CD4-positive, alpha-beta T cell treated with Interleukin-1 beta for 1 hour (primary cell): ENCODE measurements at regions not wholly inside any gene's neighbourhood (a gene's known extent, or its start where the extent isn't known, plus 50 kb on each side); places are given as distances from the start of the nearest gene placed in this dataset.

Source experiments
- DNase-seq, 2 donors: peaks; one replicate each; pipeline ENCODE4 v3.0.0-alpha.2; 2020 to 2022

DNA sequence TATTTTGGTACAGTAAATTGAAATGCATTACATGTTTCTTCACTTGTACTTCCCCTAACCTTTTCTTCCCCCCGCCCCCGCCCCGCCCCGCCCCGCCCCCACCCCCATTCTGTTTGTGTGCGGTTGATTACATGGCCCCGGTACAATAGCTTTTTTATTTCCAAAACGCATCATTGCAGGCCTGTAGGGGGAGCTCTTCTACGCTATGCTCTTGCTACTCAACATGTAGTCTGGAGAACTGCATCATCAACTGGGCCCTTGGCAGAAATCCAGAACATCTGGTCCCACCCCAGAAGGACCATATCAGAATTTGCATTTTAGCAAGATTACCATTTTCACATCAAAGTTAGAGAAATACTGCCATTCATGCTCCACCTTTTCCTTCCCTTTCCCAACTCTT lies 333.3 kb upstream of the DDX53 start:
- DNase-seq: no peak

DNA sequence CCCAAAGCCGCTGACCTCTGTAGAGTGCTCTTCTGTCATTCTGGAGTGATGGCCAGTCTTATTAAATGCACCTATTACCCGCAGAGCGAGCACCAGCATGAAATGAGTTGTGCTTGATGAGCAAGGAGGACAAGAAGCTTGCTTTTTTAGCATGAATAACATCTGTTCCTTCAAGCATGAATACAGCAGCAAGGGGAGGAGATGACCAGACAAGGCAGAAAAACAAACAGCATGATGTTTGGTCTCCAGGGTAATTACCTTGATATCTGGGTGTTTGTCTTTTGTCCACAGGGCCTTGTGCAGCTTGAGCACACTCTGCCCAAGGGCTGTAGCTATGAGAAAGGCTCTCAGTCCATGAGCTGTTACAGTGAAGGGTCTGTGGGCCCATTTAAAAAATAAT lies 324.8 kb upstream of the DDX53 start:
- DNase-seq: no peak

DNA sequence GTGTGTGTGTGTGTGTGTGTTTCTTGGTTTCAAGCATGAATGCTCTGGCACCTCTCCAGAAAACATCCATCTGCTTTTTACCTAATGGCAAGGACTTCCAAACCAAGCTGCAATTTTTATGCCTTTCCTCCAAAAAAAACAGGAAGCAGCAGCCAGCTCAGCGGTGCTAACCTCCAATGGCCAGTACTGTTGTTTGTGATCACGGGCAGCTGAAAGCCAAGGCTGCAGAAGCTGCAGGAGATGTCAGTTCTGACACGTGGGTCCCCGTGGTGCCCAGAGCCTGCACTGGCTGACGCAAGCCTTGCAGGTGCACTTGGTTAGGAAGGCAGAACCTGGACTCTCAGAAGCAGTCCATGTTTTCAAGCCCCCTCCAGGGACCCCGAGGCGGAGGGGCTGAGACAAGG lies 313.6 kb upstream of the DDX53 start:
- DNase-seq: no peak

DNA sequence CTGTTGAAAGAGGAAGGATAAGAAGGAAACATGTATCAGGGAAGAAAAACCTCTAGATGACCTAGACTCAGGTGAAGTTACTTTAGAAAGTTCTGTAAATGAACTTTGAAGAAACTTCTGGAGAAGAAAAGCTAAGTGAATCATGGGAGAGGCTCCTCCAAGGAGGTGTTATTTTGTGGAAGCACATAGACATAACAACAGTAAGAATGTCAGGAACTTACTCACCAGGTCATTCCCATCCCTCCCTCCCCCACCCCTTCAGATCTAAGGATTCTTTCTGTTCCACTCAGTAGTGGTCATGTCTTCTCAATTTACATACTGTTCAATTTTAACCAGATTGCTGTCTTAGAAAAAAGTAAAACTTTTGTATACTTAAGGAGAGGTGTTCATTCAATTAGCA lies 310.5 kb upstream of the DDX53 start:
- no peak for DNase-seq

DNA sequence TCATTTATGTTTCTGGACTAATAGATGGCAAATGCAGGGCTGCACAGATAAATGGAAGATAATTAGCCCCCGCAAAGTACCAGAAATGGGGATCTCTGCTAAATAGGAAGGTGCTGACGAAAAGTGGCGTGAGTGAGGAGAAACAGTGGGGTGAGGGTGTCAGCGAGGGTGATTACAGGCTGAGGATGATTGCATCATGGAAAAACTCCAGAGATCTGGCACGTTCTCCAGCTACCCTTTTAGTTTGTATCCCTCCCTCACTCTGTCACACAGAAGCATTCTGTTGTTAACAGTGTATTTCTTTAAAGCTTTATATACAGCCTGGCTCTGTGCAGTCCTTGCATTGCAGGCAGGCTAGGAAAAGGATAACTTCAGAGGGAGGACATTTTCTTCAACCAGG lies 309.6 kb upstream of the DDX53 start:
- DNase-seq: no peak

DNA sequence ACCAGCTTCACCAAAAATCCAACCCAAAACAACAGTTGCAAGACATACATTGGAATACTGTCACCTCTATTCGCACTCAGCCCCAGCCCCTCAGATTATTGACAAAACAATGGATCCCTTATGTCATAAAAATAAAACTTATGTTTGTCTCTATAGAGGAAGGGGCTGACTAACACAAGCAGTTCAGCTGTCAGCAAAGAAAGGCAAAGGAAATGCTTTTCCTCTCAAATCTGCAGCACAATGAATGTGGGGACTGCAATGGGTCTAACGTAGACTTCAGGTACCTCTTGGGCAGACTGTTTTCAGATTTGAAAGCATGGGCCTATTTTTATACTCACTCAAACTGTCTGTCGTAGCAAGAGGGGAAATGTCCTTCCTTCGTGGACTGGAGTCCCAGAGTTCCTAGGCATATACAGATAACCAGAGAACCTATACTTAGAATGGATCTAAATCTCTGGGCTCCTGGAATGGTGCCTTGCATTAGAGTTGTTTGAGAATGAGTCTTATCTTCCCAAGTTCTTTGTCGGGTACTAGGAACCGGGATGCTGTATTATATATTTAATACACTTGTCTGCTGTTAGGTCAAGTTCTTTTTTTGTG lies 307.7 kb upstream of the DDX53 start:
- no peak for DNase-seq

DNA sequence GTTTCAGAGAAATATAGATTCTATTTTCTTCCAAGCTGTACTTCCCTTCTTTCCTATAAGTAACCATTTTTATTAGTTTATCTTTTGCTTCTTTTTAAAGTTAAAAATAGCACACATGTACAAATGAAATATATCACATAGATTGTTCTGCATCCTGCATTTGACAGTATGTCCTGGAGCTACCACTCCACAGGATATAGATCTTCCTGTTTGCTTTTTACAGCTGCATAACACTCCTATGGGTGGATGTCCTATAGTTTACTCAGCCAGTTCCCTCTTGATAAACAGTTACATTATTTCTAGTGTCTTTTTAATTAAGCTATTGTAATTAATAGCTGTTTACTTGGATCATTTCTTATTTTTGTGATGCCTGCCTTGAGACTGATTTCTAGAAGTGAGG lies 301.6 kb upstream of the DDX53 start:
- no peak for DNase-seq

DNA sequence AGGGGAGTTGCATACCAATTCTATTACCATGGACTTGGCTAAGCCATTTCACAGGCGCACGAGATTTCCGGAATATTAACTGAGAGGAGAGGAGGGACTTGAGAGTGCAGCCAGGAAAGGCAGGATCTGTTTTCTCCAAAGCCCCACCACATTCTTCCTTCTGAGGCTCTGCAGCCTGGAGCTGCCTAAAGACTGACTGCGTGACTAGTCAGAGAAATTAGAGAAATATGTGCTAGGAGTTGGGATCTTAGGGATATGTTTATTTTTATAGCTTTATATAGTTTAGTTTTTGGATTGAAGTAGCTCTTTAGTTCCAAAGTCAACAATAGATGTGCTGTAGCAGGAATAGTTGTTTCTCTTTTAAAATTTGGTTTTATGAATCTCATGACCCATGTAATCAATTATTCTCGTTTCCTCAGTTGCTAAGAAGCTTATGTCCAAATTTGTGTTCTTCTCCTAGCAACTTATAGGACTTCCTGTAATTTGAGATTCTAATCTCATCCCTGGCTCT lies 300.1 kb upstream of the DDX53 start:
- DNase-seq: no peak

DNA sequence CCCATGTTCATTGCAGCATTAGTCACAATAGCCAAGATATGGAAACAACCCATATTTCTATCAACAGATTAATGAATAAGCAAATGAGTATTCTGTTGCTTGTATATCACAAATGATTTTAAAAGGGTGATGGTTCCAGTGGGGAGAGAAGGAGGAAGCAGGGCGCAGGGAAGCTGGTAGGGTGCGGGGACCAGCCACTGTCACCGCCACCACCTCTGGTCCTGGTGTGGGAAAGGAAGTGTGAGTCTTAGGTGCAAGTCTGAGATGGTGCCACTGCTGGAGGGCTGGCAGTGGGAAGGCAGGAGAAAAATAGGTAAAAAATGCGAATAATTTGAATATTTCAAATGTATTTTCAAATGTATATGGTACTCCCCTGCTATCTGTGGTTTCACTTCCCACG lies 286.8 kb upstream of the DDX53 start:
- DNase-seq: no peak

DNA sequence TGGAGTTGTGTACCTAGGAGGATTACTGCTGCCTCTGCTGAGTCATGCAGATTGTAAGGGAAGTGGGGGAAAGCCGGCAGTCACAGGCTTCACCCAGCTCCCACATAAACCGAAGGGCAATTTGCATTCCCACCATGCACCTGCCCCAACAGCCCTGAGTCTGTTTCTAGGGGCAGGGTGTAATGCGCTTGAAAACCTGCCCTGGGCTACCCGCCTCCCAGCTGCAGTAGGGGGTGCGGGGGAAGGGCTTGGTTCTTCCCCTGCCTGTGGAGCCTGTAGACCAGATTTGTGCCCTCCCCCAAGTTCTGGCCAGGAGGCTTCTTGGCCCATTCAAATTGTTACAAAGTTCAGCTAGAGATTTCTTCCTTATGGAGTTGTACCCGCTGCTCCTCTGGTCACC lies 269.2 kb upstream of the DDX53 start:
- no peak for DNase-seq

DNA sequence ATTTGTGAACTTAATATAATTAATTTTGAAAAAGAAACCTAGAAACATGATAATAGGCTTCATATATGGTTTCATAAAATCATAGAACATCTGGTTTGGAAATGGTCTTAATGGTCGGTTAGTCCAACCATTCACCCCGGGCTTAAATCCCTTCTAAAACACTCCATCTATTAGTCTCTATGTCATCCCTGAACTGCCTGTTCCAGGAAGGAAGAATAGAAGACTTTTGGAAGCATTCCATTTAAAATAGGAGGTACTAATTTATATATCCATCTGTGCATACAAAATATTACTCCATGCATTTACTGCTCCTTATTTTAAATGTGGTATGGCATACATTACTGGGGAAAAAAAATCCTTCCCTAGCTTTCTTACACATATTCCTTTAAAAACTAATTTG lies 262.2 kb upstream of the DDX53 start:
- no peak for DNase-seq

DNA sequence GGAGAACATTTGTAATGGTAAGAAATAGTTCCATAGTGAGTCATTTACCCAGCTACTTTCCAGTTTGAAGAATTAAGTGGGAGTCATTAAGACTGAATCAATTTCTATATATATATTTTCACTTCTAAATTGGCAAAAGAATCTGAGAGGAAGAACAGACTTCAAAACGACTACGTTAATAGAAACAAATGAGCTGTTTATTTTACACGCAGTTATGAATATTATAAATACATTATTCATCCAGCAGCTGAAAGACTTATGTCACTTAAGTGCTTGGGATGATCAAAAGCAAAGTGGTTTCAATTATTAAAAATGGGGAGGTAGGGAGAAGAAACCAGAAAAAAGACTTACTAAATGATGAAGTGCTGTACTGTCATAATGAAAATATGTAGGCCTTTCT lies 260.5 kb upstream of the DDX53 start:
- no peak for DNase-seq

DNA sequence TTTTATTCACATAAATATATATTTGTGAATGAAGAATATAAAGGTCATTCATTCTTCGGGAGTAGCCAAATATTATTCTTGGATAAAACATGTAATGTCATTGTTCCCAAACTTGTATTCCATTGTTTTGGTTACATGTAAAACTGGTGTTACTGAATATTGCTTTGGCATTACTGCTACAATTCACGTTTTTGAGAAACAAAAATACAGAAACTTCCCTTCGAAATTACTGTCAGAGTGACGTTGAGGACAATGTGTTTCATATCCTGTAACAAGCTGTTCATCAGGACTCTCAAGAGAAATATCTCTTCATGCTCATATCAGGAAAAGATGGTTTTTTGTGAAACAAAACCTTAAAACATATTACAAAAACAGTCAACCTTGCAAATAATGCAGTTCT lies 258.9 kb upstream of the DDX53 start:
- no peak for DNase-seq

DNA sequence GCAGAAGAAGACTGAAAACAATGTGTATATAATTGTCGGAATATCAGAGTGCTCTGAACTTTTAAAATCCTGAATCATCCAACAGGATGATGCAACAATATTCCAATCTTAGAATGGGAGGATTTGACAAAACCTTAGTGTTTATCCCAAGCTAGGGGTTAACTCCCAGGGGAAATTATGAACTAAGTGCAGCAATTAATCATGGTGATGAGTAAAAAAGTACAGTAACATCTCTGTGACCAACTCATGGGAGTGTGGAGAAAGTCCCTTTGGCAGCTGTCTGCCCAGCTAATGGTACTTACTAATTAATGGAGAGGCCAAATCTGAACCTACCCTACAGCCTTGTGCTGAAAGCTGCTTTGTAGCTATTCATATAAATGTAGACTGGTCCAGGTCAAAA lies 257.6 kb upstream of the DDX53 start:
- no peak for DNase-seq

DNA sequence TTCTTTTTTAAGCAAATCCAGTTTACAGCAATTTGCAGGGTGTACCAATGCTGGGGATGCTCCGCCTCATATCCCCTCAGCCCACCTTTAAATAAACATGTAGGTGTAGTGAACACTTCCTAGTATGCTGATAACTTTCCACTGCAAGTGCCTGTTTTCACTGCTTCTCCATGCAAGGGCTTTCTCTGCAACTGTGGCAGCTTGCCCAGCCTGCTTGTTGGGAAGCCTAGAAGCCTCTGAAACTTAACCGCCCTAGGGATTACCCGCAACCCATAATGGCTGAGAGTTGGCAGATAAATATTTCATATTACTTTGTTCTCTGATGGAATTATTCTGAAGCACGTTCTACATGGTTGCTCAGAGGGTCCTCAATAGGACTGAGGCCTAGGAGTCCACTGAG lies 253.7 kb upstream of the DDX53 start:
- no peak for DNase-seq

DNA sequence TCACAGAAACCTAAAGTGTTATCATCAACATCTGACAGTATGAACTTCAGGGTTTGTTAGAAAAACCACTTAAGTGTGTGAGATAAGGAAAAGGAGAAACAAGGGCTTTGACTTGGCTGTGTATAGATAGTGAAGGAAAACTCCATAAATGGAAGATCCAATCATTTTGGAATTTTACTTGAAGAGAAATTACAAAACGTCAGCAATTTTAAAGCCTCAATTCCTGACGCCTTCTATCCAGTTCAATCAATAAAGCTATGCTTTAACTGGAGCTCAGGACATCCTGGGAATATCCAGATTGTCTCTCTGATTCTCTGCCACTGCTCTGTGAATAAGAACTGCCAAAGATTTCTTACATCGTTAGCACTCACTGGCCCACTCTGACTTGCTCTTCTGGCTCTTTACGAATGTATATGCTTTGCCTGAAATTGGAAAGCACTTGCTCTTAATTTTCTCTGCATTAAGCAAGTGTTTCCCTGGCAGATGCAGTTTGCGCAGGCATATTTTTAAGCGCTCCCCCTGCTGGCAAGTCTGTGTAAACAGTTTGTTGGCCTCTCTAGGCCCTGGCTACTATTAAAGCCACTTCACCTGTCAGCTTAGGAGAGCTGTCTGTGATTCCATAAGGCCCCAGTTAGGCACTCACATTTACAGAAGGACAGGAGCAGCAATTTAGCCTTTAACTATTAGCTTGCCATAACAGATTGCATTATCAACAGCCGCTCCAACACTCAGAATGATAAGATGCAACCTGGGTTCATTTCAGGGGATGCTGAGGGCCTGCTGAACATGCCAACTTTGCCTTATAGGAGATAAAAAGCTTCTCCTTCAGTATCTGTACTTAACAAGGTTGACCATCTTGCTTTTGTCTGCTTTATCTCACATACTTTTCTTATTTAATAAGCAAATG lies 251.4 kb upstream of the DDX53 start:
- peak; percentile 23 to 31 for DNase-seq

DNA sequence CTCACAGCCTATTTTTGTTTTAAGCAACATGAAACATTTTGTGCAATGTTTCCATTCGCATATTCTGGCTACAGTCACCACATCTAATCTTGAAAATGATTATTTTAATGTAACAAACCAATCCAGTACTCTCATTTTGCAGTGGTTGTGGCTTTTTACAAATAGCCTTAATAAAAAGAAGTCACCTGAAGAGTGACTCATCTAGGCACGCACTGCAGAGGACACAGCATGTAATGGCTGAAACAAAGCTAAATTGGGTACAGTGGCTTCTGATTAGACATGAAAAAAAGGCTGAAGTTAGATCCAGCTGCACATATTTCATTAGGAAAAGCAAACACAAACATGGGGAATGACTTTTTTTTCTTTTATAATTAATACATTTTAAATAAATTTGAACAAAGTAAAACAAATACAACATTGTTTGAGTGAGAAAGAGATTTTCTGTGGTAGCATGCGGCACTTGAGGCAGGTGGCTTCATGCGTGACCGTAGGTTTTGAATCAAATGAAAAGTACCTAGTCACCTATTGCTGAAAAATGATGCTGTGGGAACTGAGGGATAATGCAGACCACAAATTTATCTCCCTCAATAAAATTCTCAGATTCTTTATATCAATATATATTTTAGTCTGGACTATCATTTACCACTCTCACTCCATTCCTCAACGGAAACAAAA lies 240.8 kb upstream of the DDX53 start:
- no peak for DNase-seq

DNA sequence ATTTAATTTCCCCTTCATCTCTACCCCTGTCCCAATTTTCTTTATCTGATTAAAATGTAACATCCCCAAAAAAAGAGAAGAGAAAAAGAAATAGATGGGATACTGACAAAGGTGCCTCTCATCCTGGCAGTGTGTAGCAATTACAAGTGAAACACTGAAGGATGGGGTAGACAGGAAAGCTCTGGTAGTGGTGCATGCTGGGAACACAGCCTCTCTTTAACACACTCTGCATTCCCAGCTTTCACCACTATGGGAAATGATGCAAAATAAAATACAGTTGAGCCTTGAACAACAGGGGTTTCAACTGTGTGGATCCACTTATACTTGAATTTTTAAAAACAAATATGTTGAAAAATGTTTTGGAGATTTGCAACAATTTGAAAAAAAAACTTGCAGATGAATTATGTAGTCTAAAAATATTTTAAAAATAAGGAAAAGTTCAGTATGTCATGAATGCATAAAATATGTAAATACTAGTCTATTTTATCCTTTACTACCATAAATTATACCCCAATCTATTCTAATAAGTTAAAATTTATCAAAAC lies 239.2 kb upstream of the DDX53 start:
- no peak for DNase-seq

DNA sequence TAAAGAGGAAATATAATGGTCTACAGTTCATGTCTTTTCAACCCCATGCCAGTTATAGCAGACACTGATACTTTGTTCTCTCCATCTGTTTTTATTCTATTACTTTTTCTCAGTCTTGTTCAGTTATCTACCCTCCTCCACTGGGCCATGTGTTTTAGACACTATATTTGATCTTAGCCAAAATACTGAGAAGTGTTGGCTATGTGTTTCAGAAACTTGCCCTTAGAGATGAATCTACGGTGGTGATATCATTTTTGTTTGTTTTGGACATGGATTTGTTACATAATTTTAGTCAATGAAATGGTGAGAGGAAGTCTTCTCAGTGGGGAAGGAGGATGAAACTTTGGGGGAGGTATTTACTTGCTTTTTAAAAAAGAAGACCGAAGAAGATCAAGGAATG lies 211.5 kb upstream of the DDX53 start:
- no peak for DNase-seq

DNA sequence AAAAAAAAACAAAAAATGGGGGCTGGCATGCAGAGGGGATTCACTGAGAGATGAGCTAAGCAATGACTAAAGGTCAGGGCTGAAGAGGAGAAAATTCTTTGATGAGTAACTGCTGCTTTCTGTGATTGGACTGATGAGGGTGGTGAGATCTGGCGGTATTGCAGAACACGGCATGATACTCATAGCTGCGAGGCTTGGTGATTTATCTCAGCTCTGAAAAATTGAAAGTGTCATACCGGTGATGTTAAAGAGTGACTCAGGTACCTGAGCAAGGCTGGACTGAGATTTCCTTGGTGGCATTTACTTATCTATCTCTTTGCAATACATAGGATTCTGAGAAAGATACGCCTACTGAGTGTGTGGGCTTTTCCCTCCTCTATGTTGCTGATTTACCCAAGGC lies 204.1 kb upstream of the DDX53 start:
- DNase-seq: no peak

DNA sequence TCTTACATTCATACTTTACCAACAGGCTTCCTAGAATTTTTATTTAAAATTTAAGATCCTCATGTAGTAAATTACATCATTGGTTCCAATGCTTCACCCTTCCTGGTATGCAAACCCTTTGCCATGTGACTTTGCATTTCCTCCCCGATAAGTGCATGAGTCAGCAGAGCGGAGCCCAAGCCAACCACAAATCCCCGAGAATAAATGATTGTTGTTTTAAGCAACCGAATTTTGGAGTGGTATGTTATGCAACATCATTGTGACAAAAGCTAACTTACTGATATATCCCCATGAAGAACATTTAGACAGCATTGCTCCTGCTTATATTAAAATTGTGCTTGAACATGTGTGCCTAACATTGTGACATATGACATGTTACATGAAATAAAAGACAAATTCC lies 199.4 kb upstream of the DDX53 start:
- DNase-seq: no peak

DNA sequence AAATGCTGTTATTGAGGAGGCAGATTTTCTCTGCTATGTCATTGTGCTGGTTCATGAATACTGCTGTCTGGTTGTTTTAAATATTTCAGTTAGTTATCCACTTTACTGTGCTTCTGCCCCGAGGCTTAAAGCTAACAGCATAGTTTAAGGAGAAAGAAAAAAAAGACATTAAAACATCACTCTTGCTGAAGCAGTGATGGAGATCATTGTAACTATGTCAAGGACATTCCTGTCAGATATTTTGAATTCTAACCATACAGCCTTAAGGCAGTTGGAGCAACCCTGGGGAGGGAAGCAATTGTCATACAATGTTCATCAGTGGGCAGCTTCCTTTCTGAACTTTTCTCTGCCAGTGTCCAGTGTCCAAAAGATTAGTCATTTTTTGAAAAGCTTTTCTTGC lies 199.0 kb upstream of the DDX53 start:
- no peak for DNase-seq

DNA sequence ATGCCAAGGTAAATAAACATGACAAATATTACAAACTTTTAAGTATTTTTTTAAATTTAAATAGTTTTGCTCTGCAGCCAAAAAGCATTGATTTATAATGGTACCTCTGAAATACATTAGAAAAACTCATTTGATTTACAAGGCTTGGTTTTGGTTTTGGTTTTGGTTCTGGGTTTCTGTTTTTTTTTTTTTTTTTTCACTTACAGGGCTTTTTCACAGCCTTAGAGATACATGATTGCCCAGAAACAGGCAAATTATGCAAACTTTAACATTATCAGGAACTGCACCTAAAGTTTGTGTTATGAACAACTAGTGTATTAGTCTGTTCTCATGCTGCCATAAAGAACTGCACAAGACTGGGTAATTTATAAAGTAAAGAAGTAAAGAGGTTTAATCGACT lies 196.4 kb upstream of the DDX53 start:
- no peak for DNase-seq

DNA sequence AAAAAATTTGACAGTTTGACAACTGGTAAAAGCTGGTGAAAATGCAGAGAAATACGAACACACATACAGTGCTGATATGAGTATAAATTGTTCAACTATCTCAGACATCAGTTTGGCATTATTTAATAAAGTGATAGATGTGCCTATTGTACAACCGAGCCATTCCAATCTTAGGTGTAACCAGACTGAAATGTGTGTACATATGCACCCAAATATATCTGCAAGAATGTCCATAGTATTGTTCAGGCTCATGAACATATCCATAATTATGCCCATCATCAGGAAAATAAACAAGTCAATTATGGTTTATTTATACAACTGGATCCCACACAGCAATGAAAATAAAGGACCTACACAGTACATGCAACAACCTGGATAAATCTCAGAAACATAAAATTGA lies 188.9 kb upstream of the DDX53 start:
- DNase-seq: no peak
